Lower leg skin (tissue), 4 donors: ENCODE measurements at regions not wholly inside any gene's neighbourhood (a gene's known extent, or its start where the extent isn't known, plus 50 kb on each side); places are given as distances from the start of the nearest gene placed in this dataset.

ENCODE experiments used
- DNase-seq, 2 donors: peaks; one replicate each; pipeline ENCODE4 v3.0.0-alpha.2; 2019; ENCODE audit warnings: low spot score in 2 of 2
- H3K4me3 ChIP-seq: fragments of 200-600 bp; sonication (generic); 2 replicates; pipeline ENCODE4 v1.5.1; 2017; ENCODE audit warnings: mild to moderate bottlenecking, low read depth; ENCODE audit not compliant: poor library complexity, severe bottlenecking
- CTCF ChIP-seq, 3 donors: fragments of 450-650 bp; IDR thresholded peaks; one replicate each; pipeline ENCODE4 v1.5.1; 2016; ENCODE audit warnings: antibody characterized with exemption in 3 of 3, mild to moderate bottlenecking in 3 of 3, moderate library complexity in 2 of 3
- POLR2A ChIP-seq, 2 donors: fragments of 450-650 bp; IDR thresholded peaks; one replicate each; pipeline ENCODE4 v1.6.1; 2016 to 2017; ENCODE audit warnings: antibody characterized with exemption in 2 of 2, mild to moderate bottlenecking in 1 of 2, moderate library complexity in 1 of 2
- WGBS, 2 donors: methylation state at CpG; one replicate each; pipeline ENCODE4 v1.1.5; 2018; 5-methylcytosine and 5-hydroxymethylcytosine counted together
- intact Hi-C: fragments of 100-400 bp; cut with DNase I; formaldehyde crosslinking; loops from one replicate; pipeline ENCODE4 v1.15.0; 2023; ENCODE audit warnings: low total_unique reads

- DNase-seq: no peak
- 83 to 87% methylated on average over 2 of the region's 2 CpGs for WGBS, 2 donors
- no peak overlapping the region for H3K4me3 ChIP-seq
- intact Hi-C loops: no loop called here
- no peak for TF ChIP-seq CTCF (IDR thresholded peaks at IDR 0.05)
- TF ChIP-seq POLR2A (IDR thresholded peaks at IDR 0.05): no peak
Measured at GRCh38 chr10:109270173-109270572, 653.1 kb downstream of the XPNPEP1 start.

DNA sequence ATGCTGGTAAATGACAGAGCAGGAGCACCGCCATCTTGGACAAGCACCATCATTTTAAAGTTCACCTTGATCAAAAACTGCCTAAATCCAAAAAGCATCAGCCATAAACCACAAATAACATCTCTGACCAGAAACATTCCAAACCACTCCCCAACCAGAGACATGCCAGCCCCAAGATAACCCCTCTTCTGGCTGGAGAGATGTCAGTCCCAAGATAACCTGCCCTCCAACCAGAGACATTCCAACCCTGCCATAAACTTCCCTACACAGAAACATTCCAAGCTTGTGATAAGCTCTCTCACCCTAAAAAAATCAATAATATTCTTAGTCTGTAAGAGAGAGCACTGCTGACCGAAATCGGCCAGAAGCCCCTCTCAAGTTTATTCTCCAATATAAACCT, 659.3 kb downstream of the XPNPEP1 start:
- no peak overlapping the region for H3K4me3 ChIP-seq
- intact Hi-C loops: no loop called here
- 85 to 94% methylated on average over 3 of the region's 3 CpGs for WGBS, 2 donors
- DNase-seq: no peak
- TF ChIP-seq POLR2A (IDR thresholded peaks at IDR 0.05) (no peak), CTCF (IDR thresholded peaks at IDR 0.05) (no peak)

GRCh38 chr10:109261231-109261630, 662.1 kb downstream of the XPNPEP1 start:
- 67 to 81% methylated on average over 2 of the region's 2 CpGs for WGBS, 2 donors
- TF ChIP-seq POLR2A (IDR thresholded peaks at IDR 0.05): no peak
- intact Hi-C loops: no loop called here
- H3K4me3 ChIP-seq: no peak overlapping the region
- no peak for DNase-seq

GRCh38 chr10:109259293-109259692, 664.0 kb downstream of the XPNPEP1 start:
- TF ChIP-seq POLR2A (IDR thresholded peaks at IDR 0.05): no peak
- no peak for TF ChIP-seq CTCF (IDR thresholded peaks at IDR 0.05)

GRCh38 chr10:109253306-109253705, 670.0 kb downstream of the XPNPEP1 start:
- 75 to 78% methylated on average over 3 of the region's 3 CpGs for WGBS, 2 donors
- intact Hi-C loops: no loop called here
- DNase-seq: no peak
- no peak overlapping the region for H3K4me3 ChIP-seq
- TF ChIP-seq POLR2A (IDR thresholded peaks at IDR 0.05): no peak
- TF ChIP-seq CTCF (IDR thresholded peaks at IDR 0.05): no peak

More at GRCh38 chr10:109259293-109259692, 664.0 kb downstream of the XPNPEP1 start:
- 63 to 74% methylated on average over 4 of the region's 4 CpGs for WGBS, 2 donors
- intact Hi-C loops: no loop called here
- no peak overlapping the region for H3K4me3 ChIP-seq
- no peak for DNase-seq

DNA sequence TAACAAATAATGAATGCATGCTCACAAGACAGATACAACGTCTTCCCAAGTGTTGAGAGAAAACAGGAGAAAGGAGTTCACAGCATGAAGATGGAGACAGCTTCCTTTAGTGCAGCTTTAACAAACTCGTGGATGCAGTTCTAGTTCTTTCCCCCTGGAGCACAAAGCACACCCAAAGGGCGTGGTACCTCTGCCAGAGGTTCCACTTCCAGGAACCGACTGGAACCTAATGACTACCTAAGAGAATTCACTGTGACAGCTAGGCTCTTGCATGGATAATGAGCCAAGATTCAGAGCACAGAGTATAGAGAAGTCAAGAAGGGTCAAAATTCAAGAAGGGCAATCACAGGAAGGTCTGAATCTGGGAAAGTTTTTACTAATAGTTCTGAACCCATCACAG, 673.2 kb downstream of the XPNPEP1 start:
- TF ChIP-seq CTCF (IDR thresholded peaks at IDR 0.05) (no peak), POLR2A (IDR thresholded peaks at IDR 0.05) (no peak)

More for the DNA sequence above, 673.2 kb downstream of the XPNPEP1 start:
- intact Hi-C loops: no loop called here
- no peak overlapping the region for H3K4me3 ChIP-seq
- DNase-seq: no peak
- WGBS, 2 donors: 33 to 51% methylated on average over 4 of the region's 4 CpGs
